ENCODE measurements at regions not wholly inside any gene's neighbourhood (a gene's known extent, or its start where the extent isn't known, plus 50 kb on each side); places are given as distances from the start of the nearest gene placed in this dataset.

DNA sequence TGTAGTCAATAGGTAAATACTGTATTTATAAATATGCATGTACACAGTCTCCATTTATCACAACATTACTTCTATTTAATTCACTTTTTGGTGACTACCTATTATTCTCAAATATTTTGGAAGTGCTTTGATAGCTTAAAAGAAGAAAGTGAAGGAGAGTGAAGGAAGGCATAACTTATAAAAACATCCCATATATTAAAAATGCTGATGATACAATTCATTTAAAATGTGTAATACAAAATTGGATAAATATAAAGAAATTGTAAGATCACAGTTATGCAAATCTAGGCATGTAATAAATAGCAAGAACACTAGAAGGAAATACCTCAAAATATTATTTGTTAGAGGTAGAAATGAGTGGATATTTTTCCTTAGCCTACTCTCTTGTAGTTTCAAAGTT, 111.6 kb upstream of the ADTRP start:
- in situ Hi-C loops (cut with MboI): no loop called here

GRCh38 chr6:11889572-11889971, 111.0 kb upstream of the ADTRP start:
- WGBS (ENCODE audit: insufficient coverage, low coverage, missing lambda C conversion rate): 75% methylated on average over 3 of the region's 3 CpGs
- in situ Hi-C loops (cut with MboI) (no loop called here), intact Hi-C loops (cut with micrococcal nuclease) (no loop called here)
- no peaks in the 10 kb centered on the region for H4K20me1 ChIP-seq (replicated peaks; ENCODE audit: control insufficient read depth, insufficient read depth, low read length)
- no peaks in the 10 kb centered on the region for H3K79me2 ChIP-seq (ENCODE audit: control insufficient read depth, insufficient read depth, low read length)
- no peak overlapping the region for H3K4me3 ChIP-seq
- no peak for ATAC-seq
- no TSS peak for BruUV-seq (replicated peaks)
- no peaks in the 10 kb centered on the region for H3K27me3 ChIP-seq (ENCODE audit: control insufficient read depth in 2 of 2, insufficient read depth in 2 of 2, low read length in 2 of 2)
- H3K9me1 ChIP-seq (ENCODE audit: control insufficient read depth, insufficient read depth, low read length): no peaks in the 10 kb centered on the region
- no peak overlapping the region for H3K4me2 ChIP-seq (ENCODE audit: insufficient read depth, low read length)
- no peaks in the 10 kb centered on the region; a peak in 2 of 5 replicates for H3K4me1 ChIP-seq (replicated peaks in 1 of 2; ENCODE audit: control insufficient read depth in 2 of 2, insufficient read depth in 2 of 2, low read length in 2 of 2)
- H3K36me3 ChIP-seq (ENCODE audit: control insufficient read depth, insufficient read depth, low read length): no peaks in the 10 kb centered on the region
- no peak overlapping the region for H3K9ac ChIP-seq (ENCODE audit: insufficient read depth in 1 of 2, low read depth in 2 of 2, low read length in 2 of 2)
- ChIA-PET POLR2A (interaction anchor here (1.1 kb wide), 1 partner anchor 12 kb away, joined by 6 read pairs; no protein-coding TSS in a partner anchor), CTCF (ENCODE audit: low intra/inter-chr PET ratio) (no interaction called here)
- H2AFZ ChIP-seq (ENCODE audit: low read depth, low read length): no peak overlapping the region
- H3K27ac ChIP-seq (ENCODE audit: extremely low read depth, low read depth, low read length): no peak overlapping the region
- no peaks in the 10 kb centered on the region for H3K9me3 ChIP-seq (replicated peaks; ENCODE audit: control insufficient read depth, insufficient read depth, low read depth, low read length)
- no peak for FAIRE-seq
- no peak for DNase-seq (ENCODE audit: extremely low read depth in 1 of 4, low spot score in 3 of 4)
- no peak for TF ChIP-seq PHF8 (IDR thresholded peaks at IDR 0.05; ENCODE audit: borderline replicate concordance, low read length)
- TF ChIP-seq CHD4 (IDR thresholded peaks at IDR 0.05; ENCODE audit: insufficient read depth, insufficient replicate concordance, low read depth, low read length, poor library complexity, severe bottlenecking): no peak
- no peak for TF ChIP-seq FOXA3 (CRISPR knock-in tag; conservative IDR thresholded peaks at IDR 0.05 in 1 of 2, IDR thresholded peaks at IDR 0.05 in 1 of 2)
- TF ChIP-seq MTA1 (IDR thresholded peaks at IDR 0.05; ENCODE audit: borderline replicate concordance): no peak
- TF ChIP-seq, protein P1, sequence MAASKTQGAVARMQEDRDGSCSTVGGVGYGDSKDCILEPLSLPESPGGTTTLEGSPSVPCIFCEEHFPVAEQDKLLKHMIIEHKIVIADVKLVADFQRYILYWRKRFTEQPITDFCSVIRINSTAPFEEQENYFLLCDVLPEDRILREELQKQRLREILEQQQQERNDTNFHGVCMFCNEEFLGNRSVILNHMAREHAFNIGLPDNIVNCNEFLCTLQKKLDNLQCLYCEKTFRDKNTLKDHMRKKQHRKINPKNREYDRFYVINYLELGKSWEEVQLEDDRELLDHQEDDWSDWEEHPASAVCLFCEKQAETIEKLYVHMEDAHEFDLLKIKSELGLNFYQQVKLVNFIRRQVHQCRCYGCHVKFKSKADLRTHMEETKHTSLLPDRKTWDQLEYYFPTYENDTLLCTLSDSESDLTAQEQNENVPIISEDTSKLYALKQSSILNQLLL (CRISPR knock-in tag; IDR thresholded peaks at IDR 0.05; ENCODE audit: borderline replicate concordance): no peak
- TF ChIP-seq KHSRP (IDR thresholded peaks at IDR 0.05): no peak
- TF ChIP-seq, protein P2, sequence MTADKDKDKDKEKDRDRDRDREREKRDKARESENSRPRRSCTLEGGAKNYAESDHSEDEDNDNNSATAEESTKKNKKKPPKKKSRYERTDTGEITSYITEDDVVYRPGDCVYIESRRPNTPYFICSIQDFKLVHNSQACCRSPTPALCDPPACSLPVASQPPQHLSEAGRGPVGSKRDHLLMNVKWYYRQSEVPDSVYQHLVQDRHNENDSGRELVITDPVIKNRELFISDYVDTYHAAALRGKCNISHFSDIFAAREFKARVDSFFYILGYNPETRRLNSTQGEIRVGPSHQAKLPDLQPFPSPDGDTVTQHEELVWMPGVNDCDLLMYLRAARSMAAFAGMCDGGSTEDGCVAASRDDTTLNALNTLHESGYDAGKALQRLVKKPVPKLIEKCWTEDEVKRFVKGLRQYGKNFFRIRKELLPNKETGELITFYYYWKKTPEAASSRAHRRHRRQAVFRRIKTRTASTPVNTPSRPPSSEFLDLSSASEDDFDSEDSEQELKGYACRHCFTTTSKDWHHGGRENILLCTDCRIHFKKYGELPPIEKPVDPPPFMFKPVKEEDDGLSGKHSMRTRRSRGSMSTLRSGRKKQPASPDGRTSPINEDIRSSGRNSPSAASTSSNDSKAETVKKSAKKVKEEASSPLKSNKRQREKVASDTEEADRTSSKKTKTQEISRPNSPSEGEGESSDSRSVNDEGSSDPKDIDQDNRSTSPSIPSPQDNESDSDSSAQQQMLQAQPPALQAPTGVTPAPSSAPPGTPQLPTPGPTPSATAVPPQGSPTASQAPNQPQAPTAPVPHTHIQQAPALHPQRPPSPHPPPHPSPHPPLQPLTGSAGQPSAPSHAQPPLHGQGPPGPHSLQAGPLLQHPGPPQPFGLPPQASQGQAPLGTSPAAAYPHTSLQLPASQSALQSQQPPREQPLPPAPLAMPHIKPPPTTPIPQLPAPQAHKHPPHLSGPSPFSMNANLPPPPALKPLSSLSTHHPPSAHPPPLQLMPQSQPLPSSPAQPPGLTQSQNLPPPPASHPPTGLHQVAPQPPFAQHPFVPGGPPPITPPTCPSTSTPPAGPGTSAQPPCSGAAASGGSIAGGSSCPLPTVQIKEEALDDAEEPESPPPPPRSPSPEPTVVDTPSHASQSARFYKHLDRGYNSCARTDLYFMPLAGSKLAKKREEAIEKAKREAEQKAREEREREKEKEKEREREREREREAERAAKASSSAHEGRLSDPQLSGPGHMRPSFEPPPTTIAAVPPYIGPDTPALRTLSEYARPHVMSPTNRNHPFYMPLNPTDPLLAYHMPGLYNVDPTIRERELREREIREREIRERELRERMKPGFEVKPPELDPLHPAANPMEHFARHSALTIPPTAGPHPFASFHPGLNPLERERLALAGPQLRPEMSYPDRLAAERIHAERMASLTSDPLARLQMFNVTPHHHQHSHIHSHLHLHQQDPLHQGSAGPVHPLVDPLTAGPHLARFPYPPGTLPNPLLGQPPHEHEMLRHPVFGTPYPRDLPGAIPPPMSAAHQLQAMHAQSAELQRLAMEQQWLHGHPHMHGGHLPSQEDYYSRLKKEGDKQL (CRISPR knock-in tag; IDR thresholded peaks at IDR 0.05; ENCODE audit: borderline replicate concordance): no peak

More for the DNA sequence above, 111.6 kb upstream of the ADTRP start:
- TF ChIP-seq C11orf30 (IDR thresholded peaks at IDR 0.05; ENCODE audit: low read depth) (peak; percentile 89), MAFG (tag; conservative IDR thresholded peaks at IDR 0.05) (peak; percentile 76), ZNF316 (IDR thresholded peaks at IDR 0.05) (peak; percentile 97), KAT8 (IDR thresholded peaks at IDR 0.05; ENCODE audit: low read depth) (no peak), MAFF (IDR thresholded peaks at IDR 0.05; ENCODE audit: low read length) (peak; percentile 50; the same call in 1 of the 2 replicates), MAFK (IDR thresholded peaks at IDR 0.05; ENCODE audit: low read length) (peak; percentile 50; the same call in 1 of the 2 replicates), ZNF224 (CRISPR knock-in tag; IDR thresholded peaks at IDR 0.05) (no peak)
- Histone ChIP-seq H3K9me3 (replicated peaks; ENCODE audit: control insufficient read depth, insufficient read depth, low read depth, low read length) (no peaks in the 10 kb centered on the region), H3K4me2 (ENCODE audit: insufficient read depth, low read length) (no peak overlapping the region), H3K36me3 (ENCODE audit: control insufficient read depth, insufficient read depth, low read length) (no peaks in the 10 kb centered on the region), H3K79me2 (ENCODE audit: control insufficient read depth, insufficient read depth, low read length) (no peaks in the 10 kb centered on the region), H3K9ac (ENCODE audit: insufficient read depth in 1 of 2, low read depth in 2 of 2, low read length in 2 of 2) (no peak overlapping the region), H3K27ac (ENCODE audit: extremely low read depth, low read depth, low read length) (no peak overlapping the region), H3K27me3 (ENCODE audit: control insufficient read depth in 2 of 2, insufficient read depth in 2 of 2, low read length in 2 of 2) (no peaks in the 10 kb centered on the region), H2AFZ (ENCODE audit: low read depth, low read length) (peak overlapping the region; percentile 41; the same call in 1 of the 2 replicates), H3K9me1 (ENCODE audit: control insufficient read depth, insufficient read depth, low read length) (no peaks in the 10 kb centered on the region), H4K20me1 (replicated peaks; ENCODE audit: control insufficient read depth, insufficient read depth, low read length) (no peaks in the 10 kb centered on the region), H3K4me3 (no peak overlapping the region), H3K4me1 (replicated peaks in 1 of 2; ENCODE audit: control insufficient read depth in 2 of 2, insufficient read depth in 2 of 2, low read length in 2 of 2) (no peaks in the 10 kb centered on the region; a peak in 2 of 5 replicates)
- DNase-seq (ENCODE audit: extremely low read depth in 1 of 4, low spot score in 3 of 4) (no peak), FAIRE-seq (no peak), ATAC-seq (no peak)
- ChIA-PET CTCF (ENCODE audit: low intra/inter-chr PET ratio) (no interaction called here), POLR2A (no interaction called here)
- no TSS peak for BruUV-seq (replicated peaks)
- intact Hi-C loops (cut with micrococcal nuclease): no loop called here

All from K562 (cell line).